ENCODE measurements at regions not wholly inside any gene's neighbourhood (a gene's known extent, or its start where the extent isn't known, plus 50 kb on each side); places are given as distances from the start of the nearest gene placed in this dataset.
"Not testable (repeated sequence)": the region's sequence is repeated elsewhere in the genome, so short reads cannot be mapped to it uniquely, and the experiment has no call there.

GRCh38 chr2:95722131-95722697 lies 130.4 kb downstream of the TRIM43 start:
- Histone ChIP-seq H3K9me3 (no peaks in the 10 kb centered on the region), H3K4me1 (no peaks in the 10 kb centered on the region), H3K27ac (no peak overlapping the region), H3K36me3 (no peaks in the 10 kb centered on the region), H3K4me3 (no peak overlapping the region), H3K27me3 (no peaks in the 10 kb centered on the region)
- DNase-seq (no peak), ATAC-seq (no peak)
- intact Hi-C loops (cut with DNase I): no loop called here
- TF ChIP-seq, protein P1, sequence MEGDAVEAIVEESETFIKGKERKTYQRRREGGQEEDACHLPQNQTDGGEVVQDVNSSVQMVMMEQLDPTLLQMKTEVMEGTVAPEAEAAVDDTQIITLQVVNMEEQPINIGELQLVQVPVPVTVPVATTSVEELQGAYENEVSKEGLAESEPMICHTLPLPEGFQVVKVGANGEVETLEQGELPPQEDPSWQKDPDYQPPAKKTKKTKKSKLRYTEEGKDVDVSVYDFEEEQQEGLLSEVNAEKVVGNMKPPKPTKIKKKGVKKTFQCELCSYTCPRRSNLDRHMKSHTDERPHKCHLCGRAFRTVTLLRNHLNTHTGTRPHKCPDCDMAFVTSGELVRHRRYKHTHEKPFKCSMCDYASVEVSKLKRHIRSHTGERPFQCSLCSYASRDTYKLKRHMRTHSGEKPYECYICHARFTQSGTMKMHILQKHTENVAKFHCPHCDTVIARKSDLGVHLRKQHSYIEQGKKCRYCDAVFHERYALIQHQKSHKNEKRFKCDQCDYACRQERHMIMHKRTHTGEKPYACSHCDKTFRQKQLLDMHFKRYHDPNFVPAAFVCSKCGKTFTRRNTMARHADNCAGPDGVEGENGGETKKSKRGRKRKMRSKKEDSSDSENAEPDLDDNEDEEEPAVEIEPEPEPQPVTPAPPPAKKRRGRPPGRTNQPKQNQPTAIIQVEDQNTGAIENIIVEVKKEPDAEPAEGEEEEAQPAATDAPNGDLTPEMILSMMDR (IDR thresholded peaks at IDR 0.05): no peak

- H3K4me3 ChIP-seq; H3K27ac ChIP-seq; DNase-seq; H3K4me1 ChIP-seq; H3K9me3 ChIP-seq; H3K27me3 ChIP-seq; H3K36me3 ChIP-seq; intact Hi-C loops (cut with DNase I); ATAC-seq: not testable (repeated sequence)
These were observed 131.9 kb downstream of the TRIM43 start for GRCh38 chr2:95723627-95724210.

GRCh38 chr2:95725191-95725590 lies 133.4 kb downstream of the TRIM43 start:
- H3K9me3 ChIP-seq; H3K4me1 ChIP-seq; H3K27me3 ChIP-seq; H3K4me3 ChIP-seq; DNase-seq; H3K27ac ChIP-seq; intact Hi-C loops (cut with DNase I); ATAC-seq; H3K36me3 ChIP-seq: not testable (repeated sequence)

GRCh38 chr2:95725677-95726076 lies 133.9 kb downstream of the TRIM43 start:
- ATAC-seq; intact Hi-C loops (cut with DNase I); H3K36me3 ChIP-seq; H3K4me3 ChIP-seq; DNase-seq; H3K27ac ChIP-seq; H3K9me3 ChIP-seq; H3K4me1 ChIP-seq; H3K27me3 ChIP-seq: not testable (repeated sequence)

DNA sequence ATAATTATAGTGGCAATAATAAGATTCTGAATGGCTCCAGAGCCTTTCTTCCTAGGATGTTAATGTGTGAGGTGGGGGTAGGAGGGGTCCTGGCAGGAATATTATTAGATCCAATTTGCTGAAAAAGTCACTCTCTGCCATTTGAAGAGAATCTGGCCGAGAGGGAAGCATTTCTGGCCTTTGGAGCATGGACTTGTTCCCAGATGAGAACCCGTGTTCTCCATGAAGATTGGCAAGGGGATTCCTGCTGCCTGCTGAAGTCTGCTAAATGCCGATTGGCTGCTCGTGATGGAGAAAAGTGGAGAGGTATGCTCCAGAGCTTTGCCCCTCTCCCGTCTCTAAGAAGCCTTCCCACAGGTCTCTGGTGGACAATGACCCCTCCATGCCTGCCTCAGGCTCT lies 135.6 kb downstream of the TRIM43 start:
- H3K4me1 ChIP-seq; intact Hi-C loops (cut with DNase I); H3K36me3 ChIP-seq; H3K4me3 ChIP-seq; DNase-seq; ATAC-seq; H3K9me3 ChIP-seq; H3K27ac ChIP-seq; H3K27me3 ChIP-seq: not testable (repeated sequence)

- no peak for DNase-seq
- intact Hi-C loops (cut with DNase I): no loop called here
- TF ChIP-seq, protein P1 (IDR thresholded peaks at IDR 0.05): peak; percentile 61
These were observed 137.2 kb downstream of the TRIM43 start for GRCh38 chr2:95728878-95729596.

GRCh38 chr2:95729597-95729955 lies 137.8 kb downstream of the TRIM43 start:
- no peak for DNase-seq
- TF ChIP-seq, protein P1 (IDR thresholded peaks at IDR 0.05): no peak
- Histone ChIP-seq H3K9me3 (no peaks in the 10 kb centered on the region), H3K4me1 (no peaks in the 10 kb centered on the region), H3K4me3 (no peak overlapping the region), H3K36me3 (no peaks in the 10 kb centered on the region), H3K27me3 (no peaks in the 10 kb centered on the region), H3K27ac (no peak overlapping the region)
- ATAC-seq: no peak
- intact Hi-C loops (cut with DNase I): no loop called here

More at GRCh38 chr2:95728878-95729596, 137.2 kb downstream of the TRIM43 start:
- H3K27ac ChIP-seq: no peak overlapping the region
- H3K27me3 ChIP-seq: no peaks in the 10 kb centered on the region
- no peaks in the 10 kb centered on the region for H3K4me1 ChIP-seq
- no peaks in the 10 kb centered on the region for H3K9me3 ChIP-seq
- H3K36me3 ChIP-seq: no peaks in the 10 kb centered on the region
- peak; percentile 98 for ATAC-seq
- no peak overlapping the region for H3K4me3 ChIP-seq

All from upper lobe of right lung (tissue), 1 donor.